HL-60 (cell line): ENCODE measurements at regions not wholly inside any gene's neighbourhood (a gene's known extent, or its start where the extent isn't known, plus 50 kb on each side); places are given as distances from the start of the nearest gene placed in this dataset.

Experiments used
- CTCF ChIP-seq: IDR thresholded peaks from one replicate; pipeline ENCODE4 v1.5.1; 2011; ENCODE audit warnings: low read length, control low read depth, inconsistent platforms; ENCODE audit not compliant: insufficient read depth
- GABPA ChIP-seq: IDR thresholded peaks from 2 replicates; pipeline ENCODE4 v1.6.1; 2012; ENCODE audit warnings: low read depth
- TF ChIP-seq, protein P1 (sequence below): IDR thresholded peaks from 2 replicates; pipeline ENCODE4 v1.6.1; 2012; ENCODE audit warnings: low read depth; ENCODE audit not compliant: insufficient replicate concordance

DNA sequence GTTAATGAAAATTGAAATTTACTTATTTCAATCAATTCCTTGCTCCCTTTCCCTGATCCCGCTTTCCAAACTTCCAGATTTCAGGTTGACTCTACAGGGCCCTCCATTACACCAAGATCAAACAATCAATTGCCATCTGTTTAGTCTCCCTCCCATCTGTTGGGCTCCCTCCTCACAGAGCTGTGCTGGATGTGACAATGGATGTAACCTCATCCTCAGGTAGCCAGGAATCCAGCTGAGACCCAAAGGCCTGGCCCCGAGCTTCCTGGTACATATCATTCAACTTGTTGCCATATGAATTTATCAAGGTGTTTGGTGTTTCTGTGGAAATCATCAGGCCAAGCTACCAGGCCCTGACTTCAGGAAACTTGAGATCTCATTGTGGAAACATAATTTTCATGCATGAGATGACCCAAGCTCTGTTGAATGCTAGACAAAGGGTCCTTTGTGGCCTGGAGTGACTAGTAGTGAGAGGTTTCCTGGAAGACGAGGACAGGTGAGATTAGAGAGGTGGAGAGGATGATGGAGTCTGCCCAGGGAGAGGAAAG is 148.6 kb upstream of the PDE1C start:
- TF ChIP-seq CTCF = no peak
- TF ChIP-seq, protein P1, sequence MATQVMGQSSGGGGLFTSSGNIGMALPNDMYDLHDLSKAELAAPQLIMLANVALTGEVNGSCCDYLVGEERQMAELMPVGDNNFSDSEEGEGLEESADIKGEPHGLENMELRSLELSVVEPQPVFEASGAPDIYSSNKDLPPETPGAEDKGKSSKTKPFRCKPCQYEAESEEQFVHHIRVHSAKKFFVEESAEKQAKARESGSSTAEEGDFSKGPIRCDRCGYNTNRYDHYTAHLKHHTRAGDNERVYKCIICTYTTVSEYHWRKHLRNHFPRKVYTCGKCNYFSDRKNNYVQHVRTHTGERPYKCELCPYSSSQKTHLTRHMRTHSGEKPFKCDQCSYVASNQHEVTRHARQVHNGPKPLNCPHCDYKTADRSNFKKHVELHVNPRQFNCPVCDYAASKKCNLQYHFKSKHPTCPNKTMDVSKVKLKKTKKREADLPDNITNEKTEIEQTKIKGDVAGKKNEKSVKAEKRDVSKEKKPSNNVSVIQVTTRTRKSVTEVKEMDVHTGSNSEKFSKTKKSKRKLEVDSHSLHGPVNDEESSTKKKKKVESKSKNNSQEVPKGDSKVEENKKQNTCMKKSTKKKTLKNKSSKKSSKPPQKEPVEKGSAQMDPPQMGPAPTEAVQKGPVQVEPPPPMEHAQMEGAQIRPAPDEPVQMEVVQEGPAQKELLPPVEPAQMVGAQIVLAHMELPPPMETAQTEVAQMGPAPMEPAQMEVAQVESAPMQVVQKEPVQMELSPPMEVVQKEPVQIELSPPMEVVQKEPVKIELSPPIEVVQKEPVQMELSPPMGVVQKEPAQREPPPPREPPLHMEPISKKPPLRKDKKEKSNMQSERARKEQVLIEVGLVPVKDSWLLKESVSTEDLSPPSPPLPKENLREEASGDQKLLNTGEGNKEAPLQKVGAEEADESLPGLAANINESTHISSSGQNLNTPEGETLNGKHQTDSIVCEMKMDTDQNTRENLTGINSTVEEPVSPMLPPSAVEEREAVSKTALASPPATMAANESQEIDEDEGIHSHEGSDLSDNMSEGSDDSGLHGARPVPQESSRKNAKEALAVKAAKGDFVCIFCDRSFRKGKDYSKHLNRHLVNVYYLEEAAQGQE = no peak
- no peak for TF ChIP-seq GABPA
